ENCODE measurements at regions not wholly inside any gene's neighbourhood (a gene's known extent, or its start where the extent isn't known, plus 50 kb on each side); places are given as distances from the start of the nearest gene placed in this dataset.

- Histone ChIP-seq H3K4me1 (peaks cover 40% of the 10 kb centered on the region), H3K27ac (peak overlapping the region; percentile 6), H3K9me3 (no peaks in the 10 kb centered on the region), H3K4me3 (no peak overlapping the region), H3K36me3 (peaks cover 15% of the 10 kb centered on the region), H3K27me3 (no peaks in the 10 kb centered on the region)
- no peak for ATAC-seq
- intact Hi-C loops (cut with DNase I): no loop called here
- no peak for DNase-seq
- TF ChIP-seq CTCF (IDR thresholded peaks at IDR 0.05): no peak
These were observed 211.0 kb upstream of the KLF14 start for GRCh38 chr7:130944997-130945396.

GRCh38 chr7:130945411-130945811 is 211.4 kb upstream of the KLF14 start:
- Histone ChIP-seq H3K27me3 (no peaks in the 10 kb centered on the region), H3K4me1 (peaks cover 36% of the 10 kb centered on the region), H3K9me3 (no peaks in the 10 kb centered on the region), H3K4me3 (no peak overlapping the region), H3K36me3 (peaks cover 15% of the 10 kb centered on the region), H3K27ac (peak overlapping the region; percentile 6)
- DNase-seq (no peak), ATAC-seq (no peak)
- TF ChIP-seq CTCF (IDR thresholded peaks at IDR 0.05): no peak
- intact Hi-C loops (cut with DNase I): no loop called here

GRCh38 chr7:130946114-130946513 is 212.1 kb upstream of the KLF14 start:
- no peak overlapping the region for H3K4me3 ChIP-seq
- H3K36me3 ChIP-seq: peaks cover 21% of the 10 kb centered on the region
- H3K4me1 ChIP-seq: peaks cover 30% of the 10 kb centered on the region
- TF ChIP-seq CTCF (IDR thresholded peaks at IDR 0.05): no peak
- DNase-seq (no peak), ATAC-seq (peak; percentile 13)
- no peak overlapping the region for H3K27ac ChIP-seq
- H3K27me3 ChIP-seq: no peaks in the 10 kb centered on the region
- H3K9me3 ChIP-seq: no peaks in the 10 kb centered on the region
- intact Hi-C loops (cut with DNase I): no loop called here

GRCh38 chr7:130947792-130948580 is 214.0 kb upstream of the KLF14 start:
- Histone ChIP-seq H3K27ac (no peak overlapping the region), H3K9me3 (no peaks in the 10 kb centered on the region), H3K4me1 (peaks cover 22% of the 10 kb centered on the region), H3K27me3 (no peaks in the 10 kb centered on the region), H3K36me3 (peaks cover 21% of the 10 kb centered on the region), H3K4me3 (no peak overlapping the region)
- ATAC-seq: no peak
- TF ChIP-seq CTCF (IDR thresholded peaks at IDR 0.05): no peak
- DNase-seq: no peak
- intact Hi-C loops (cut with DNase I): no loop called here

- Histone ChIP-seq H3K27ac (no peak overlapping the region), H3K27me3 (no peaks in the 10 kb centered on the region), H3K4me3 (no peak overlapping the region), H3K4me1 (peaks cover 19% of the 10 kb centered on the region), H3K36me3 (peaks cover 21% of the 10 kb centered on the region), H3K9me3 (no peaks in the 10 kb centered on the region)
- no peak for DNase-seq
- intact Hi-C loops (cut with DNase I): no loop called here
- no peak for ATAC-seq
- no peak for TF ChIP-seq CTCF (IDR thresholded peaks at IDR 0.05)
These were observed 214.8 kb upstream of the KLF14 start for GRCh38 chr7:130948822-130949221.
